ENCODE measurements at regions not wholly inside any gene's neighbourhood (a gene's known extent, or its start where the extent isn't known, plus 50 kb on each side); places are given as distances from the start of the nearest gene placed in this dataset.

DNA sequence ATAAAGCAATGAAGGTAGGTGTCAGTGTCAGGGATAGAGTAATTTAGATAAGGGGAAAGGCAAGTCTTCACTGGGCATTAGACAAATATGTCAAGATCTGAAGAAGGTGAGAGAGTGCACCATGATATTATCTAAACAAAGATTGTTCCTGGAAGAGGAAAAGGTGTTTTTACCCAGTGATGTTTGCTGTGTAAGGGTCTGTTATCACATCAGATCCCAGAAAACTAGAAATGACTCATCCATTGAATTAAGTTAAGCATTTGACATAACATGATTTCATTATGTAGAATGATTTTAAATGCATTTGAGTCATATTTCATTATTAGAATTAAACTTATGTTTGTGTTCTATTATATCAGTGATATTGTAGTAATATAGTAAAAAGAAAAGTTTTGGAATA, 1279.5 kb upstream of the CITED2 start:
- TF ChIP-seq, protein P1, sequence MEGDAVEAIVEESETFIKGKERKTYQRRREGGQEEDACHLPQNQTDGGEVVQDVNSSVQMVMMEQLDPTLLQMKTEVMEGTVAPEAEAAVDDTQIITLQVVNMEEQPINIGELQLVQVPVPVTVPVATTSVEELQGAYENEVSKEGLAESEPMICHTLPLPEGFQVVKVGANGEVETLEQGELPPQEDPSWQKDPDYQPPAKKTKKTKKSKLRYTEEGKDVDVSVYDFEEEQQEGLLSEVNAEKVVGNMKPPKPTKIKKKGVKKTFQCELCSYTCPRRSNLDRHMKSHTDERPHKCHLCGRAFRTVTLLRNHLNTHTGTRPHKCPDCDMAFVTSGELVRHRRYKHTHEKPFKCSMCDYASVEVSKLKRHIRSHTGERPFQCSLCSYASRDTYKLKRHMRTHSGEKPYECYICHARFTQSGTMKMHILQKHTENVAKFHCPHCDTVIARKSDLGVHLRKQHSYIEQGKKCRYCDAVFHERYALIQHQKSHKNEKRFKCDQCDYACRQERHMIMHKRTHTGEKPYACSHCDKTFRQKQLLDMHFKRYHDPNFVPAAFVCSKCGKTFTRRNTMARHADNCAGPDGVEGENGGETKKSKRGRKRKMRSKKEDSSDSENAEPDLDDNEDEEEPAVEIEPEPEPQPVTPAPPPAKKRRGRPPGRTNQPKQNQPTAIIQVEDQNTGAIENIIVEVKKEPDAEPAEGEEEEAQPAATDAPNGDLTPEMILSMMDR (IDR thresholded peaks at IDR 0.05; ENCODE audit: low read length): no peak
- no peak for TF ChIP-seq EZH2 (IDR thresholded peaks at IDR 0.05; ENCODE audit: borderline replicate concordance, low read length)
